GM19372 (cell line): ENCODE measurements at regions not wholly inside any gene's neighbourhood (a gene's known extent, or its start where the extent isn't known, plus 50 kb on each side); places are given as distances from the start of the nearest gene placed in this dataset.

Experiments
- ATAC-seq: cut with Tn5 transposase; IDR thresholded peaks from one replicate; pipeline ENCODE4 v1.9.1; 2021; ENCODE audit warnings: mild to moderate bottlenecking, low read depth, moderate library complexity; ENCODE audit not compliant: unreplicated experiment

GRCh38 chr11:92770419-92770818, 199.0 kb upstream of the MTNR1B start:
- no peak for ATAC-seq

- ATAC-seq: no peak
These were observed 198.5 kb upstream of the MTNR1B start for GRCh38 chr11:92770981-92771380.

GRCh38 chr11:92771701-92772100, 197.8 kb upstream of the MTNR1B start:
- ATAC-seq: no peak

GRCh38 chr11:92775003-92775676, 194.3 kb upstream of the MTNR1B start:
- ATAC-seq: no peak

- ATAC-seq: no peak
These were observed 192.8 kb upstream of the MTNR1B start for GRCh38 chr11:92776676-92777075.

- no peak for ATAC-seq
These were observed 189.7 kb upstream of the MTNR1B start for GRCh38 chr11:92779746-92780145.

GRCh38 chr11:92781151-92781550, 188.3 kb upstream of the MTNR1B start:
- no peak for ATAC-seq

GRCh38 chr11:92782806-92783205, 186.6 kb upstream of the MTNR1B start:
- no peak for ATAC-seq

GRCh38 chr11:92784331-92784730, 185.1 kb upstream of the MTNR1B start:
- no peak for ATAC-seq

- ATAC-seq: no peak
These were observed 181.8 kb upstream of the MTNR1B start for GRCh38 chr11:92787638-92788037.

GRCh38 chr11:92789761-92790160, 179.7 kb upstream of the MTNR1B start:
- no peak for ATAC-seq

- no peak for ATAC-seq
These were observed 179.1 kb upstream of the MTNR1B start for GRCh38 chr11:92790366-92790765.

GRCh38 chr11:92790926-92791616, 178.4 kb upstream of the MTNR1B start:
- no peak for ATAC-seq

- no peak for ATAC-seq
These were observed 177.6 kb upstream of the MTNR1B start for GRCh38 chr11:92791886-92792285.

GRCh38 chr11:92793189-92793588, 176.3 kb upstream of the MTNR1B start:
- ATAC-seq: no peak

GRCh38 chr11:92794783-92795182, 174.7 kb upstream of the MTNR1B start:
- no peak for ATAC-seq

GRCh38 chr11:92796744-92797143, 172.7 kb upstream of the MTNR1B start:
- ATAC-seq: no peak

- ATAC-seq: no peak
These were observed 171.6 kb upstream of the MTNR1B start for GRCh38 chr11:92797874-92798273.

- no peak for ATAC-seq
These were observed 167.8 kb upstream of the MTNR1B start for GRCh38 chr11:92801685-92802084.

- no peak for ATAC-seq
These were observed 166.8 kb upstream of the MTNR1B start for GRCh38 chr11:92802644-92803043.

- no peak for ATAC-seq
These were observed 166.1 kb upstream of the MTNR1B start for GRCh38 chr11:92803391-92803790.

GRCh38 chr11:92804388-92804966, 165.0 kb upstream of the MTNR1B start:
- no peak for ATAC-seq
